Stomach (tissue), 4 donors: ENCODE measurements at regions not wholly inside any gene's neighbourhood (a gene's known extent, or its start where the extent isn't known, plus 50 kb on each side); places are given as distances from the start of the nearest gene placed in this dataset.

Source experiments
- CTCF ChIP-seq, 7 experiments: fragments of 450-650 bp in 4 of 7; fragments of 200-600 bp in 3 of 7; sonication (generic) in 3 of 7; IDR thresholded peaks; one replicate each; pipeline ENCODE4 v1.5.1; 2016 to 2019; ENCODE audit warnings: antibody characterized with exemption in 7 of 7, control low read depth in 2 of 7, mild to moderate bottlenecking in 1 of 7
- POLR2A ChIP-seq, 4 donors: fragments of 450-650 bp; IDR thresholded peaks; one replicate each; pipeline ENCODE4 v1.6.1; 2016; ENCODE audit warnings: antibody characterized with exemption in 4 of 4, control low read depth in 2 of 4, mild to moderate bottlenecking in 1 of 4, moderate library complexity in 1 of 4

GRCh38 chr4:111985426-111985825 lies 159.8 kb upstream of the FAM241A start:
- no peak for TF ChIP-seq POLR2A (IDR thresholded peaks at IDR 0.05)
- no peak for TF ChIP-seq CTCF (IDR thresholded peaks at IDR 0.05)
